ENCODE measurements at regions not wholly inside any gene's neighbourhood (a gene's known extent, or its start where the extent isn't known, plus 50 kb on each side); places are given as distances from the start of the nearest gene placed in this dataset.

DNA sequence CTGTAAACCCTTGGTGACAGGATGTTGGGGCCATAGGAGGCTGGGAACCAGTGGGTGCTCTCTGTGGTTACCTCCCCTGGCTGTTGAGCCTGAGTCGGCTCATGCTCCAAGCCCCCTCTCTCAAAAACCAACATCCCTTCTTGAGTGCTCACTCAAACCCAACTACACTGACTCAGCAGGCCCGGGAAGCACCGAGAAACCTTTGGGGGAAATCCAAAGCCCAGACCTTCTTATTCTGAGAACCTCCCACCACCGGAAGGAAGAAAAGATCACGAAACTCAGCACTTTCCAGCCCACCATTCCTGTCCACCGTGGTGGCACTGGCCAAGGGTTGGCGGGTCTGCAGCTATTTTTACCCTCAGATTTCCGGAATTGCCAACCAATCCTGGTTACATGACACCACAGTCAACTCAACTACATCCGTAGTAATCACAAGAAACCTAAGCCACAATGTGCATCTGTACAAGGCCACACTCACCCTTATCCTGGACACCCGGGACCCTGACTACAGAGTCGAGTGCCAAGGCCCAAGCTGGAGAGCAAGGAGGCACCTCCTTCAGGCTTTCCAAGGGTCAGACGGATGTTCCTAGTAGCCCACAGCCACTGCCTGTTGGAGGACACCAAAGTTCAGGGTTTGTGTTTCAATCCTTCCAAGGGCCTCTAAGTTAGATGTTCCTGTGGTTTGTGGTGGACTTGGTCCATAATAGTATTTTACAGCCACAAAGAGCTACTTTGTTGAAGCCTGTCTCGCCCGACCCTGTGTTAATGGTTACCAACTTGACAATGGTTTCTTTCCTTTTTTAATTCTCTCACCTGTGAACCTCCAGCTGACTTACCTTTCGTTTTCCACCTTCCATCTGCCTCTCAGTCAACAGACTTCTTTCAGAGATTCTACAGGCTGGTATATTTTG is 317.0 kb downstream of the CDC5L start:
- Mint-ChIP-seq H3K27me3 (ENCODE audit: low read depth) (peaks cover 8% of the 10 kb centered on the region), H3K36me3 (ENCODE audit: insufficient read depth in 1 of 3, low read depth in 3 of 3) (no peaks in the 10 kb centered on the region), H3K27ac (no peak overlapping the region), H3K4me1 (peaks cover 15% of the 10 kb centered on the region in 2 experiments), H3K4me3 (no peak overlapping the region), H3K9me3 (no peaks in the 10 kb centered on the region)
- H3K9ac ChIP-seq (ENCODE audit: extremely low read depth, insufficient read length, low read length), result no peak overlapping the region
- no peak for DNase-seq
- no peak overlapping the region for H3T11ph ChIP-seq (ENCODE audit: low read length)
- no CpG with 5 or more reads among the region's 15 CpGs for WGBS (ENCODE audit: extremely low coverage, insufficient read length, low lambda C conversion rate)
- no peak overlapping the region for H3K4ac ChIP-seq (ENCODE audit: low read depth, low read length)
- H3K27me3 ChIP-seq (ENCODE audit: insufficient read depth, low read length), result no peaks in the 10 kb centered on the region
- no peak overlapping the region for H3K14ac ChIP-seq (ENCODE audit: insufficient read depth, low read length)
- H2BK15ac ChIP-seq (ENCODE audit: low read depth, low read length), result no peak overlapping the region
- no peak overlapping the region for H2AK5ac ChIP-seq (ENCODE audit: insufficient read length, low read length)
- no peak for TF ChIP-seq CTCF (conservative IDR thresholded peaks at IDR 0.05)
- no peak overlapping the region for H3K4me2 ChIP-seq (ENCODE audit: insufficient read depth, insufficient read length, low read length)
- no peaks in the 10 kb centered on the region for H3K9me3 ChIP-seq (ENCODE audit: control insufficient read depth, low read depth, low read length)
- H3K56ac ChIP-seq (ENCODE audit: insufficient read length, low read depth, low read length), result no peak overlapping the region
- no peaks in the 10 kb centered on the region for H4K20me1 ChIP-seq (ENCODE audit: control insufficient read depth, insufficient read depth, insufficient read length)
- no peaks in the 10 kb centered on the region for H3K79me1 ChIP-seq (ENCODE audit: insufficient read depth, low read depth, low read length, poor library complexity, severe bottlenecking)
- H2BK5ac ChIP-seq (ENCODE audit: insufficient read length, low read length), result no peak overlapping the region
- no peak overlapping the region for H2BK20ac ChIP-seq (ENCODE audit: low read depth, low read length, poor library complexity, severe bottlenecking)
- no peak overlapping the region for H2AFZ ChIP-seq (ENCODE audit: low read length)
- H3K79me2 ChIP-seq (ENCODE audit: insufficient read depth, low read length), result no peaks in the 10 kb centered on the region
- peaks cover 2% of the 10 kb centered on the region; the same call in 1 of the 2 replicates for H3K4me1 ChIP-seq (ENCODE audit: insufficient read depth, low read length)
- H3K18ac ChIP-seq (ENCODE audit: insufficient read length, low read depth, low read length), result no peak overlapping the region
- H2BK120ac ChIP-seq (ENCODE audit: low read depth, low read length, poor library complexity, severe bottlenecking), result no peak overlapping the region
- no peaks in the 10 kb centered on the region for H3K23me2 ChIP-seq (ENCODE audit: insufficient read length, low read depth, low read length, poor library complexity, severe bottlenecking)
- H3K23ac ChIP-seq (ENCODE audit: insufficient read length, low read depth, low read length), result no peak overlapping the region
- no peak overlapping the region for H4K5ac ChIP-seq (ENCODE audit: insufficient read length, low read depth, low read length)
- H4K91ac ChIP-seq (ENCODE audit: insufficient read length, low read depth, low read length), result no peak overlapping the region
- H4K8ac ChIP-seq (replicated peaks; ENCODE audit: insufficient read length, low read depth, low read length), result no peak overlapping the region
- no peak overlapping the region for H2BK12ac ChIP-seq (ENCODE audit: insufficient read length, low read depth, low read length)
- H3K27ac ChIP-seq (ENCODE audit: insufficient read length, low read depth, low read length), result no peak overlapping the region

All from H9 (cell line).